HEK293 (cell line): ENCODE measurements at regions not wholly inside any gene's neighbourhood (a gene's known extent, or its start where the extent isn't known, plus 50 kb on each side); places are given as distances from the start of the nearest gene placed in this dataset.

Experiments used
- CTCF ChIA-PET: fragments of 350-600 bp; formaldehyde crosslinking; extraction: SDS; loops from one replicate; lab custom pipeline; 2021; ENCODE audit warnings: antibody characterized with exemption; lab: Yijun Ruan, JAX
- POLR2A ChIA-PET: fragments of 300-600 bp; formaldehyde crosslinking; extraction: SDS; loops from one replicate; lab custom pipeline; 2020; ENCODE audit warnings: antibody characterized with exemption, inconsistent platforms; lab: Yijun Ruan, JAX
- H3K27ac ChIP-seq: fragments of 200-500 bp; sonication (Bioruptor generic); 2 replicates; pipeline ENCODE4 v1.5.1; 2014; ENCODE audit warnings: low read depth, low read length, control low read depth, inconsistent platforms; ENCODE audit errors: extremely low read depth
- H3K36me3 ChIP-seq, 2 experiments: fragments of 200-500 bp in 1 of 2; sonication (Bioruptor generic) in 1 of 2; 1 replicate in 1 of 2; 2 replicates in 1 of 2; pipeline ENCODE4 v1.5.1; 2014 to 2017; ENCODE audit warnings: inconsistent platforms in 2 of 2, low read length in 2 of 2; ENCODE audit not compliant: control insufficient read depth in 2 of 2, insufficient read depth in 1 of 2
- H3K4me1 ChIP-seq: fragments of 200-500 bp; sonication (Bioruptor generic); 2 replicates; pipeline ENCODE4 v1.5.1; 2014; ENCODE audit warnings: mild to moderate bottlenecking, low read length, inconsistent platforms; ENCODE audit not compliant: control insufficient read depth, insufficient read depth
- H3K4me3 ChIP-seq: 2 replicates; pipeline ENCODE4 v1.5.1; 2011; ENCODE audit warnings: low read depth, mild to moderate bottlenecking, control low read depth, low read length, moderate library complexity
- H3K9me3 ChIP-seq: fragments of 200-500 bp; sonication (Bioruptor generic); 2 replicates; pipeline ENCODE4 v1.5.1; 2014; ENCODE audit warnings: low read depth, low read length, inconsistent platforms; ENCODE audit not compliant: control insufficient read depth, insufficient read depth
- GLI2 ChIP-seq: fragments of 450-650 bp; formaldehyde crosslinking; IDR thresholded peaks from 2 replicates; pipeline ENCODE4; 2017; ENCODE audit warnings: missing biosample characterization, missing genetic modification characterization, low read depth, borderline replicate concordance
- HOXD13 ChIP-seq: sonication (generic); formaldehyde crosslinking; IDR thresholded peaks from 2 replicates; pipeline ENCODE4 v1.8.0; 2022; ENCODE audit warnings: missing genetic modification reagents, borderline replicate concordance
- KLF7 ChIP-seq: fragments of 450-650 bp; formaldehyde crosslinking; IDR thresholded peaks from 2 replicates; pipeline ENCODE4 v1.5.1; 2016; ENCODE audit warnings: missing biosample characterization, missing genetic modification characterization, borderline replicate concordance
- SP2 ChIP-seq: fragments of 450-650 bp; formaldehyde crosslinking; IDR thresholded peaks from 2 replicates; pipeline ENCODE4 v1.5.1; 2016; ENCODE audit warnings: missing biosample characterization, missing genetic modification characterization
- ZBTB17 ChIP-seq: fragments of 450-650 bp; formaldehyde crosslinking; IDR thresholded peaks from 2 replicates; pipeline ENCODE4 v1.5.1; 2016; ENCODE audit warnings: missing biosample characterization, missing genetic modification characterization
- ZIC2 ChIP-seq: fragments of 450-650 bp; formaldehyde crosslinking; IDR thresholded peaks from 2 replicates; pipeline ENCODE4 v1.5.1; 2016; ENCODE audit warnings: missing biosample characterization, missing genetic modification characterization
- ZNF138 ChIP-seq: fragments of 450-650 bp; formaldehyde crosslinking; IDR thresholded peaks from 2 replicates; pipeline ENCODE4 v1.5.1; 2016; ENCODE audit warnings: missing biosample characterization, missing genetic modification characterization, borderline replicate concordance
- ZNF391 ChIP-seq: fragments of 450-650 bp; formaldehyde crosslinking; IDR thresholded peaks from 2 replicates; pipeline ENCODE4 v1.5.1; 2016; ENCODE audit warnings: low read depth, missing biosample characterization, missing genetic modification characterization, borderline replicate concordance
- ZNF404 ChIP-seq: fragments of 450-650 bp; formaldehyde crosslinking; IDR thresholded peaks from 2 replicates; pipeline ENCODE4 v1.5.1; 2017; ENCODE audit warnings: missing biosample characterization, missing genetic modification characterization
- ZNF48 ChIP-seq: fragments of 450-650 bp; formaldehyde crosslinking; IDR thresholded peaks from 2 replicates; pipeline ENCODE4 v1.5.1; 2016; ENCODE audit warnings: missing biosample characterization, missing genetic modification characterization
- ZNF514 ChIP-seq: fragments of 450-650 bp; formaldehyde crosslinking; IDR thresholded peaks from 2 replicates; pipeline ENCODE4 v1.5.1; 2016; ENCODE audit warnings: missing biosample characterization, missing genetic modification characterization
- ZNF529 ChIP-seq: fragments of 450-650 bp; formaldehyde crosslinking; IDR thresholded peaks from 2 replicates; pipeline ENCODE4 v1.5.1; 2017; ENCODE audit warnings: missing genetic modification characterization, missing biosample characterization; ENCODE audit not compliant: insufficient replicate concordance
- ZNF548 ChIP-seq: fragments of 450-650 bp; formaldehyde crosslinking; IDR thresholded peaks from 2 replicates; pipeline ENCODE4 v1.5.1; 2016; ENCODE audit warnings: missing biosample characterization, missing genetic modification characterization
- ZNF76 ChIP-seq: fragments of 450-650 bp; formaldehyde crosslinking; IDR thresholded peaks from 2 replicates; pipeline ENCODE4; 2016; ENCODE audit warnings: low read depth, missing biosample characterization, missing genetic modification characterization, borderline replicate concordance
- ZNF777 ChIP-seq: fragments of 450-650 bp; formaldehyde crosslinking; IDR thresholded peaks from 2 replicates; pipeline ENCODE4 v1.5.1; 2017; ENCODE audit warnings: missing biosample characterization, missing genetic modification characterization, borderline replicate concordance
- ZNF792 ChIP-seq: fragments of 450-650 bp; formaldehyde crosslinking; IDR thresholded peaks from 2 replicates; pipeline ENCODE4 v1.5.1; 2016; ENCODE audit warnings: missing biosample characterization, missing genetic modification characterization
- TF ChIP-seq, protein P1 (sequence below): fragments of 450-650 bp; formaldehyde crosslinking; IDR thresholded peaks from 2 replicates; pipeline ENCODE4 v1.5.1; 2017; ENCODE audit warnings: missing biosample characterization, missing genetic modification characterization
- TF ChIP-seq, protein P2 (sequence below): fragments of 450-650 bp; formaldehyde crosslinking; IDR thresholded peaks from 2 replicates; pipeline ENCODE4 v1.5.1; 2016; ENCODE audit warnings: missing biosample characterization, missing genetic modification characterization
- TF ChIP-seq, protein P3 (sequence below): IDR thresholded peaks from 2 replicates; pipeline ENCODE4 v1.6.1; 2011; ENCODE audit warnings: mild to moderate bottlenecking, low read depth, low read length, borderline replicate concordance
- TF ChIP-seq, protein P4 (sequence below): fragments of 450-650 bp; formaldehyde crosslinking; IDR thresholded peaks from 2 replicates; pipeline ENCODE4 v1.5.1; 2017; ENCODE audit warnings: missing biosample characterization, missing genetic modification characterization

DNA sequence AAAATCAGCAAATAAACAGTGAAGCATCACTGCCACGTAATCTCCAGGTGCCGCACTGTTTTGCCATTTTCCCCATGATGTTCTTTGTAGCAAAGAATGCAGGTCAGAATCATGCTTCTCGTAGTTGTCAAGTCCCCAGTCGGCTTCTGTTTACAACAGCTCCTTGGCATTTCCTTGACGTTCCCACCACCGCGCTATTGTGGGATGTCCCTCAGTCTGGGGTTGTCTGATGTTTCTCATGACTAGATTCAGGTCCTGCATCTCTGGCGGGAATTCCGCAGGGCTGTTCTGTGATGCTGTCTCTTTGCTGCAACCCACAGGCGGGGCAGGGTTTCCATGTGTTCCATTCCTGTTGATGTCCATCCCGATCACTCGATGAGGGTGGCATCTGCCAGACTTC, 117.9 kb upstream of the SMAD3 start:
- TF ChIP-seq ZNF76 (tag by site-specific recombination) (no peak), SP2 (no peak), ZNF514 (tag by site-specific recombination) (no peak), GLI2 (no peak), ZNF391 (tag by site-specific recombination) (no peak), ZNF777 (tag by site-specific recombination) (no peak), ZBTB17 (no peak), ZNF48 (tag by site-specific recombination) (no peak), ZNF138 (tag by site-specific recombination) (no peak), ZNF404 (tag by site-specific recombination) (no peak), ZNF529 (no peak), ZNF548 (tag by site-specific recombination) (no peak), HOXD13 (CRISPR knock-in tag) (no peak), ZNF792 (tag by site-specific recombination) (no peak)
- TF ChIP-seq, protein P1, sequence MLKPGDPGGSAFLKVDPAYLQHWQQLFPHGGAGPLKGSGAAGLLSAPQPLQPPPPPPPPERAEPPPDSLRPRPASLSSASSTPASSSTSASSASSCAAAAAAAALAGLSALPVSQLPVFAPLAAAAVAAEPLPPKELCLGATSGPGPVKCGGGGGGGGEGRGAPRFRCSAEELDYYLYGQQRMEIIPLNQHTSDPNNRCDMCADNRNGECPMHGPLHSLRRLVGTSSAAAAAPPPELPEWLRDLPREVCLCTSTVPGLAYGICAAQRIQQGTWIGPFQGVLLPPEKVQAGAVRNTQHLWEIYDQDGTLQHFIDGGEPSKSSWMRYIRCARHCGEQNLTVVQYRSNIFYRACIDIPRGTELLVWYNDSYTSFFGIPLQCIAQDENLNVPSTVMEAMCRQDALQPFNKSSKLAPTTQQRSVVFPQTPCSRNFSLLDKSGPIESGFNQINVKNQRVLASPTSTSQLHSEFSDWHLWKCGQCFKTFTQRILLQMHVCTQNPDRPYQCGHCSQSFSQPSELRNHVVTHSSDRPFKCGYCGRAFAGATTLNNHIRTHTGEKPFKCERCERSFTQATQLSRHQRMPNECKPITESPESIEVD (tag by site-specific recombination), result no peak
- TF ChIP-seq, protein P2, sequence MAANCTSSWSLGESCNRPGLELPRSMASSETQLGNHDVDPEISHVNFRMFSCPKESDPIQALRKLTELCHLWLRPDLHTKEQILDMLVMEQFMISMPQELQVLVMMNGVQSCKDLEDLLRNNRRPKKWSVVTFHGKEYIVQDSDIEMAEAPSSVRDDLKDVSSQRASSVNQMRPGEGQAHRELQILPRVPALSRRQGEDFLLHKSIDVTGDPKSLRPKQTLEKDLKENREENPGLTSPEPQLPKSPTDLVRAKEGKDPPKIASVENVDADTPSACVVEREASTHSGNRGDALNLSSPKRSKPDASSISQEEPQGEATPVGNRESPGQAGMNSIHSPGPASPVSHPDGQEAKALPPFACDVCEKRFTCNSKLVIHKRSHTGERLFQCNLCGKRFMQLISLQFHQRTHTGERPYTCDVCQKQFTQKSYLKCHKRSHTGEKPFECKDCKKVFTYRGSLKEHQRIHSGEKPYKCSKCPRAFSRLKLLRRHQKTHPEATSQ (tag by site-specific recombination), result no peak
- TF ChIP-seq, protein P3, sequence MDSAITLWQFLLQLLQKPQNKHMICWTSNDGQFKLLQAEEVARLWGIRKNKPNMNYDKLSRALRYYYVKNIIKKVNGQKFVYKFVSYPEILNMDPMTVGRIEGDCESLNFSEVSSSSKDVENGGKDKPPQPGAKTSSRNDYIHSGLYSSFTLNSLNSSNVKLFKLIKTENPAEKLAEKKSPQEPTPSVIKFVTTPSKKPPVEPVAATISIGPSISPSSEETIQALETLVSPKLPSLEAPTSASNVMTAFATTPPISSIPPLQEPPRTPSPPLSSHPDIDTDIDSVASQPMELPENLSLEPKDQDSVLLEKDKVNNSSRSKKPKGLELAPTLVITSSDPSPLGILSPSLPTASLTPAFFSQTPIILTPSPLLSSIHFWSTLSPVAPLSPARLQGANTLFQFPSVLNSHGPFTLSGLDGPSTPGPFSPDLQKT, result no peak
- Histone ChIP-seq H3K36me3 (no peaks in the 10 kb centered on the region), H3K27ac (no peak overlapping the region), H3K9me3 (no peaks in the 10 kb centered on the region), H3K4me1 (no peaks in the 10 kb centered on the region), H3K4me3 (no peak overlapping the region)
- POLR2A ChIA-PET, result no interaction called here
- CTCF ChIA-PET, result interaction anchor here (0.6 to 8.5 kb wide), 22 partner anchors 9 to 591 kb away, joined by 3 to 120 read pairs (median 5); no protein-coding TSS in a partner anchor

DNA sequence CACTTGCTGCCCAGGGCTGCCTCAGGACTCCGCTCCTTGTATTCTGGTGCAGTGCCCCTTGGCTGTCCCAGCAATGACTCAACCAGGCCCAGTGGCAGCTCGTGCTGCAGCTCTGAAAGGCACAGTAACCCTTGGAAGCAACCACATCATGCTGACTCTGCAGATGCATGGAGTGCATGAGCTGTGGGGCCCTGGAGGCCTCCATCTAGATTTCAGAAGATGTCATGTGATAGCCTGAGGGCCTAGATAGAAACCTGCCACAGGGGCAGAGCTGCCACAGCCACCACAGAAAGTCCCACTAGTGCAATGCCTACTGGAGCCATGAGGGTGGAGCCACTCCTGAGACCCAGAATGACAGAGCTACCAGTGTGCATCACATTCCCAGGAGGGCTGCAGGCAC, 117.1 kb upstream of the SMAD3 start:
- Histone ChIP-seq H3K36me3 (no peaks in the 10 kb centered on the region), H3K27ac (no peak overlapping the region), H3K4me3 (no peak overlapping the region), H3K4me1 (no peaks in the 10 kb centered on the region), H3K9me3 (no peaks in the 10 kb centered on the region)
- TF ChIP-seq KLF7 (no peak), ZNF529 (no peak), ZIC2 (tag by site-specific recombination) (peak; percentile 26; the same call in 1 of the 2 replicates)
- TF ChIP-seq, protein P4, sequence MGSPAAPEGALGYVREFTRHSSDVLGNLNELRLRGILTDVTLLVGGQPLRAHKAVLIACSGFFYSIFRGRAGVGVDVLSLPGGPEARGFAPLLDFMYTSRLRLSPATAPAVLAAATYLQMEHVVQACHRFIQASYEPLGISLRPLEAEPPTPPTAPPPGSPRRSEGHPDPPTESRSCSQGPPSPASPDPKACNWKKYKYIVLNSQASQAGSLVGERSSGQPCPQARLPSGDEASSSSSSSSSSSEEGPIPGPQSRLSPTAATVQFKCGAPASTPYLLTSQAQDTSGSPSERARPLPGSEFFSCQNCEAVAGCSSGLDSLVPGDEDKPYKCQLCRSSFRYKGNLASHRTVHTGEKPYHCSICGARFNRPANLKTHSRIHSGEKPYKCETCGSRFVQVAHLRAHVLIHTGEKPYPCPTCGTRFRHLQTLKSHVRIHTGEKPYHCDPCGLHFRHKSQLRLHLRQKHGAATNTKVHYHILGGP (tag by site-specific recombination), result no peak
- ChIA-PET CTCF (interaction anchor here (0.8 to 8.5 kb wide), 10 partner anchors 56 to 889 kb away, joined by 3 to 120 read pairs (median 4); no protein-coding TSS in a partner anchor), POLR2A (interaction anchor here (0.9 kb wide), 1 partner anchor 117 kb away, joined by 3 read pairs; the partner anchor contains the start of gene SMAD3)
